Gastrocnemius medialis (tissue), 4 donors: ENCODE measurements at regions not wholly inside any gene's neighbourhood (a gene's known extent, or its start where the extent isn't known, plus 50 kb on each side); places are given as distances from the start of the nearest gene placed in this dataset.

Experiments used
- ATAC-seq, 2 donors: fragments of 150-250 bp; one replicate each; pipeline ENCODE4 v1.9.1; 2016
- DNase-seq, 2 donors: peaks; one replicate each; pipeline ENCODE4 v3.0.0-alpha.2; 2019
- H3K27ac ChIP-seq, 4 donors: fragments of 200-600 bp; sonication (generic); 1 replicate in 1 of 4; 2 replicates in 3 of 4; pipeline ENCODE4 v1.5.1; 2016 to 2018; ENCODE audit warnings: mild to moderate bottlenecking in 2 of 4, moderate library complexity in 1 of 4
- H3K27me3 ChIP-seq, 3 donors: fragments of 200-600 bp; sonication (generic) in 2 of 3; 1 replicate in 1 of 3; 2 replicates in 2 of 3; pipeline versions ENCODE4 v1.5.1 to v1.6.0; 2016 to 2019; ENCODE audit warnings: mild to moderate bottlenecking in 1 of 3, moderate library complexity in 1 of 3
- H3K36me3 ChIP-seq, 2 donors: fragments of 200-600 bp; sonication (generic) in 1 of 2; one replicate each; pipeline ENCODE4 v1.5.1; 2017 to 2018
- H3K4me1 ChIP-seq, 2 donors: fragments of 200-600 bp; sonication (generic) in 1 of 2; one replicate each; pipeline ENCODE4 v1.5.1; 2016 to 2017; ENCODE audit warnings: mild to moderate bottlenecking in 2 of 2
- H3K4me3 ChIP-seq, 4 donors: fragments of 200-600 bp; sonication (generic) in 3 of 4; 1 replicate in 1 of 4; 2 replicates in 3 of 4; pipeline ENCODE4 v1.5.1; 2016 to 2019; ENCODE audit warnings: mild to moderate bottlenecking in 2 of 4
- H3K9me3 ChIP-seq, 3 donors: fragments of 200-600 bp; sonication (generic) in 2 of 3; 1 replicate in 1 of 3; 2 replicates in 2 of 3; pipeline ENCODE4 v1.5.1; 2016 to 2019
- CTCF ChIP-seq, 5 experiments: fragments of 450-650 bp in 3 of 5; fragments of 200-600 bp in 2 of 5; sonication (generic) in 2 of 5; IDR thresholded peaks in 4 of 5; conservative IDR thresholded peaks in 1 of 5; 1 replicate in 4 of 5; 2 replicates in 1 of 5; pipeline ENCODE4 v1.5.1; 2016 to 2019; ENCODE audit warnings: antibody characterized with exemption in 5 of 5, mild to moderate bottlenecking in 3 of 5, moderate library complexity in 3 of 5
- POLR2A ChIP-seq, 2 donors: fragments of 450-650 bp; IDR thresholded peaks; one replicate each; pipeline ENCODE4 v1.6.1; 2017; ENCODE audit warnings: antibody characterized with exemption in 2 of 2, mild to moderate bottlenecking in 2 of 2, moderate library complexity in 2 of 2
- in situ Hi-C, 4 donors: fragments of 200-750 bp; cut with MboI; loops; one replicate each; pipeline versions ENCODE4 v1.15.0 to v1.8.0; 2017; ENCODE audit warnings: low sequenced_read_pairs in 4 of 4
- intact Hi-C: fragments of 100-400 bp; cut with DNase I; formaldehyde crosslinking; loops from one replicate; pipeline ENCODE4 v1.15.1; 2023; ENCODE audit warnings: low total_unique reads

DNA sequence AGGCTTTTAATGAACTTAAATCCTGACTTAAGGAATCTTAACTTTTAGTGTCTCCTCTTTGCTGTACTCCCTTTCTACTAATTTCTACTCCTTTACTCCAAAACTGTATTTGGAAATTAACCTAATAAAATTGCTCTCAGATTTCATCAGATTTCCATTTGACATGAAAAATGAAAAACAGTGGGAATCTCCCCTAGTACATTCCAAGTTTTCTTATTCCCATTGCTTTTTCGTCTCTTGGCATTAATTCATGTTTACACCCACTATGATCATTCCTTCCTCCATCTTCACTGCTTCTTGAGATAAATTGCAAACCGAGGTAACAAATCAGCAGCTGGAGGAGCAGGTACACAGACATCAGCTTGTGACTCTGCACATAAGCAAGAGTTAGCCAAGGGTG is 208.7 kb downstream of the VGLL3 start:
- H3K4me3 ChIP-seq = no peak overlapping the region
- DNase-seq (no peak), ATAC-seq (no peak)
- no peaks in the 10 kb centered on the region for H3K4me1 ChIP-seq
- H3K27ac ChIP-seq = no peak overlapping the region
- no peak for TF ChIP-seq POLR2A (IDR thresholded peaks at IDR 0.05)
- no peak for TF ChIP-seq CTCF (IDR thresholded peaks at IDR 0.05 in 4 of 5, conservative IDR thresholded peaks at IDR 0.05 in 1 of 5)
- H3K27me3 ChIP-seq = no peaks in the 10 kb centered on the region
- in situ Hi-C loops = loop anchor here in 3 of 4 donors (10.0 kb wide), 1 partner anchor 303 kb away; no protein-coding TSS in a partner anchor
- H3K36me3 ChIP-seq = no peaks in the 10 kb centered on the region
- no peaks in the 10 kb centered on the region for H3K9me3 ChIP-seq
- intact Hi-C loops = loop anchor here (5.0 kb wide), 1 partner anchor 300 kb away; no protein-coding TSS in a partner anchor

DNA sequence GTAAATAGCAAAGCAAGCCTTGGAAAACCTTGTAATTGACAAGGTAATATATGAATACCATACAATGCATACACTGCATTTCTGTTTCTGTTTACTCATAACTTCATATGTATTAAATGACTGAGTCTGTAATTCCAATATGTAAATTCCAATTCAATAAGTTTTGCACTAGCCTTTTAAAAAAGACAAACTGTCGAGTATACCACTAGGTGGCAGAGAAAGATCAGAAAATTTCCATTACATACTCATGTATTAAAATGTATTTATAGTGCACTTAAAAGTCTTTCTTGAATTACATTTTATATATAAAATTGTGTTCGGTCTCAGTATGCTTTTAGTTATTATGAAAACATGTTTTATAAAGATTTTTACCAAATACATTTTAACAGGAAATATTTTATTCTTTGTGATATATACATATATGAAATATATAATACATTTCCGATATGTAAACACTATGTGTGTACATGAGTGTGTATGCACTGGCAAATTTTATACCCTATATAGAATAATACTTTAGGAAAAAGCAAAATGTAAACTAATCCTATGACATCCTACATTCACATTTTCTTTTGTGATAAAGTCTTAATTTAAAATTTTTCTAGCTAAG is 216.8 kb downstream of the VGLL3 start:
- DNase-seq (no peak), ATAC-seq (no peak)
- no peaks in the 10 kb centered on the region for H3K27me3 ChIP-seq
- no peaks in the 10 kb centered on the region for H3K36me3 ChIP-seq
- no peaks in the 10 kb centered on the region for H3K9me3 ChIP-seq
- peak in 3 of 5 experiments; percentile 23 to 41 (median 33) for TF ChIP-seq CTCF (IDR thresholded peaks at IDR 0.05 in 4 of 5, conservative IDR thresholded peaks at IDR 0.05 in 1 of 5)
- no peak for TF ChIP-seq POLR2A (IDR thresholded peaks at IDR 0.05)
- no peaks in the 10 kb centered on the region for H3K4me1 ChIP-seq
- intact Hi-C loops = loop anchor here (5.0 kb wide), 1 partner anchor 393 kb away; no protein-coding TSS in a partner anchor
- H3K4me3 ChIP-seq = no peak overlapping the region
- H3K27ac ChIP-seq = no peak overlapping the region
- in situ Hi-C loops = loop anchor here in 1 of 4 donors (10.0 kb wide), 1 partner anchor 391 kb away; no protein-coding TSS in a partner anchor

- DNase-seq (no peak), ATAC-seq (no peak)
- H3K27me3 ChIP-seq = no peaks in the 10 kb centered on the region
- no peak for TF ChIP-seq CTCF (IDR thresholded peaks at IDR 0.05 in 4 of 5, conservative IDR thresholded peaks at IDR 0.05 in 1 of 5)
- TF ChIP-seq POLR2A (IDR thresholded peaks at IDR 0.05) = no peak
- H3K36me3 ChIP-seq = no peaks in the 10 kb centered on the region
- no peaks in the 10 kb centered on the region for H3K9me3 ChIP-seq
- no peaks in the 10 kb centered on the region for H3K4me1 ChIP-seq
- no peak overlapping the region for H3K4me3 ChIP-seq
- no peak overlapping the region for H3K27ac ChIP-seq
- intact Hi-C loops (loop anchor here (5.0 kb wide), 1 partner anchor 395 kb away; no protein-coding TSS in a partner anchor), in situ Hi-C loops (loop anchor here in 1 of 4 donors (10.0 kb wide), 1 partner anchor 392 kb away; no protein-coding TSS in a partner anchor)
Observed at GRCh38 chr3:86772699-86773098, 218.2 kb downstream of the VGLL3 start.

DNA sequence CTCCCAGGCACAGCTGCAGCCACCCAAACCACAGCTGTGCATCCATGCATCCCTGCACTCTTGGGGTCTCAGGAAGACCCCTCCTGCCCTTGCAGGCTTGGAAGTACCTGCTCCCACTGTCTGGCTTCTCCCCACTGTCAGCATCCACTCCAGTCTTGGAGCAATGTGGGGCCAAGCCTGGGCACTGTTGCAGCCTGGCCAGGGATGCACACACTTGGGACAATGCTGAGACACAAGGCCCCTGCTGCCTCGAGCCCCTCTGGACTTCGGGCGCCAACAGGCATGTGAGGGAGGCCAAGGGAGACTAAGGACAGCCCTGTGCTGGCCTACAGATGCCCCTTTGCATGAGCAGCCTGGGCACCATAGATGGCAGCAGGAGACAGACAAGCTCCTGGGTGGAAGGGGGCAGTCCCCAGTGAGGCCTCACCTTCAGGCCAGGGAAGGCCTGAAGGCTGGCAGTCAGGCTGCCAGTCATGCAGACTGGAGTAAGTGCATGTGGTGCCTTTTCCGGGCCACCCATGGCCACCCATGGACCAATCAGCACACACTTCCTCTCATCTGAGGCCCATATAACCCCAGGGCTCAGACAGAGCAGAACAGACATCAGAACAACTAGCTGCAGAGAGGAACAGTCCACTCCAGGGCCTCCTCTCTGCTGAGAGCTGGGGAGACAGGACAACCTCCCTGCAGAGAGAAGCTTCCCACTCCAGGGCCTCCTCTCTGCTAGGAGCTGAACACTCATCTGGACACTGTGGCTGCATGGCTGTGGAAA is 219.0 kb downstream of the VGLL3 start:
- no peak overlapping the region for H3K27ac ChIP-seq
- in situ Hi-C loops = loop anchor here in 1 of 4 donors (10.0 kb wide), 1 partner anchor 393 kb away; no protein-coding TSS in a partner anchor
- intact Hi-C loops = loop anchor here (5.0 kb wide), 1 partner anchor 395 kb away; no protein-coding TSS in a partner anchor
- no peaks in the 10 kb centered on the region for H3K36me3 ChIP-seq
- no peaks in the 10 kb centered on the region for H3K9me3 ChIP-seq
- H3K4me1 ChIP-seq = no peaks in the 10 kb centered on the region
- DNase-seq = no peak
- no peaks in the 10 kb centered on the region for H3K27me3 ChIP-seq
- no peak for ATAC-seq
- TF ChIP-seq CTCF (IDR thresholded peaks at IDR 0.05 in 4 of 5, conservative IDR thresholded peaks at IDR 0.05 in 1 of 5) (no peak), POLR2A (IDR thresholded peaks at IDR 0.05) (no peak)
- H3K4me3 ChIP-seq = no peak overlapping the region
